Left lung (tissue), 4 donors: ENCODE measurements at regions not wholly inside any gene's neighbourhood (a gene's known extent, or its start where the extent isn't known, plus 50 kb on each side); places are given as distances from the start of the nearest gene placed in this dataset.

ENCODE experiments used
- ATAC-seq: fragments of 200-7000 bp; cut with Tn5 transposase; one replicate; pipeline ENCODE4 v1.9.1; 2020; ENCODE audit warnings: moderate library complexity
- DNase-seq, 4 donors: peaks; one replicate each; pipeline ENCODE4 v3.0.0-alpha.2; 2013 to 2020
- H3K27ac ChIP-seq, 2 donors: fragments of 200-600 bp; sonication (generic) in 1 of 2; one replicate each; pipeline versions ENCODE4 v1.5.0 to v1.8.0; 2020 to 2021
- H3K27me3 ChIP-seq, 2 donors: fragments of 200-600 bp; sonication (generic) in 1 of 2; one replicate each; pipeline versions ENCODE4 v1.5.0 to v1.8.0; 2020 to 2021
- H3K36me3 ChIP-seq, 2 donors: fragments of 200-600 bp; sonication (generic) in 1 of 2; one replicate each; pipeline versions ENCODE4 v1.5.0 to v1.8.0; 2020 to 2021
- H3K4me1 ChIP-seq, 2 donors: fragments of 200-600 bp; one replicate each; pipeline ENCODE4 v1.8.0; 2021
- H3K4me3 ChIP-seq, 2 donors: fragments of 200-600 bp; sonication (generic) in 1 of 2; one replicate each; pipeline versions ENCODE4 v1.5.0 to v1.8.0; 2020 to 2021; ENCODE audit warnings: mild to moderate bottlenecking in 1 of 2
- H3K9me3 ChIP-seq, 2 donors: fragments of 200-600 bp; sonication (generic) in 1 of 2; one replicate each; pipeline versions ENCODE4 v1.5.0 to v1.8.0; 2020 to 2021
- CTCF ChIP-seq, 2 donors: fragments of 200-600 bp; sonication (generic) in 1 of 2; IDR thresholded peaks; one replicate each; pipeline versions ENCODE4 v1.5.0 to v1.8.0; 2021; ENCODE audit warnings: antibody characterized with exemption in 2 of 2
- intact Hi-C, 2 donors: fragments of 100-400 bp; cut with DNase I; formaldehyde crosslinking; loops; one replicate each; pipeline versions ENCODE4 v1.11.2 to v1.14.2; 2022
- donor health status: DM: no; HTN: yes; CAD: no.
- donor health status: DM: no; HTN: no; CAD: no.

GRCh38 chr2:156199588-156199987, 132.9 kb downstream of the NR4A2 start:
- peak; percentile 55 for ATAC-seq
- DNase-seq: no peak
- intact Hi-C loops: no loop called here
- TF ChIP-seq CTCF (IDR thresholded peaks at IDR 0.05): no peak
- no peaks in the 10 kb centered on the region for H3K4me1 ChIP-seq
- H3K36me3 ChIP-seq: no peaks in the 10 kb centered on the region
- no peak overlapping the region for H3K27ac ChIP-seq
- H3K4me3 ChIP-seq: no peak overlapping the region
- no peaks in the 10 kb centered on the region for H3K27me3 ChIP-seq
- no peaks in the 10 kb centered on the region for H3K9me3 ChIP-seq

GRCh38 chr2:156196031-156196430, 136.5 kb downstream of the NR4A2 start:
- no peak for TF ChIP-seq CTCF (IDR thresholded peaks at IDR 0.05)
- H3K36me3 ChIP-seq: no peaks in the 10 kb centered on the region
- ATAC-seq (no peak), DNase-seq (no peak)
- no peak overlapping the region for H3K27ac ChIP-seq
- no peaks in the 10 kb centered on the region for H3K27me3 ChIP-seq
- H3K4me1 ChIP-seq: no peaks in the 10 kb centered on the region
- intact Hi-C loops: no loop called here
- H3K9me3 ChIP-seq: no peaks in the 10 kb centered on the region
- no peak overlapping the region for H3K4me3 ChIP-seq

GRCh38 chr2:156192468-156192867, 140.1 kb downstream of the NR4A2 start:
- Histone ChIP-seq H3K27ac (no peak overlapping the region), H3K27me3 (no peaks in the 10 kb centered on the region), H3K9me3 (no peaks in the 10 kb centered on the region), H3K4me1 (no peaks in the 10 kb centered on the region), H3K4me3 (no peak overlapping the region), H3K36me3 (no peaks in the 10 kb centered on the region)
- intact Hi-C loops: no loop called here
- no peak for ATAC-seq
- TF ChIP-seq CTCF (IDR thresholded peaks at IDR 0.05): no peak
- no peak for DNase-seq

GRCh38 chr2:156191527-156191926, 141.0 kb downstream of the NR4A2 start:
- Histone ChIP-seq H3K36me3 (no peaks in the 10 kb centered on the region), H3K4me3 (no peak overlapping the region), H3K27me3 (no peaks in the 10 kb centered on the region), H3K27ac (no peak overlapping the region), H3K9me3 (no peaks in the 10 kb centered on the region), H3K4me1 (no peaks in the 10 kb centered on the region)
- TF ChIP-seq CTCF (IDR thresholded peaks at IDR 0.05): no peak
- intact Hi-C loops: no loop called here
- DNase-seq: no peak
- no peak for ATAC-seq

- Histone ChIP-seq H3K9me3 (no peaks in the 10 kb centered on the region), H3K27me3 (no peaks in the 10 kb centered on the region), H3K27ac (no peak overlapping the region), H3K4me1 (no peaks in the 10 kb centered on the region), H3K36me3 (no peaks in the 10 kb centered on the region), H3K4me3 (no peak overlapping the region)
- intact Hi-C loops: no loop called here
- TF ChIP-seq CTCF (IDR thresholded peaks at IDR 0.05): no peak
- ATAC-seq: peak; percentile 25
- DNase-seq: no peak
Observed at GRCh38 chr2:156190517-156190916, 142.0 kb downstream of the NR4A2 start.
